COLO829 (cell line): ENCODE measurements at regions not wholly inside any gene's neighbourhood (a gene's known extent, or its start where the extent isn't known, plus 50 kb on each side); places are given as distances from the start of the nearest gene placed in this dataset.
A peak's percentile ranks its signal among the peaks of the same experiment; 100 is the strongest.
"Not testable (repeated sequence)": the region's sequence is repeated elsewhere in the genome, so short reads cannot be mapped to it uniquely, and the experiment has no call there.

Source experiments
- DNase-seq: peaks from one replicate; pipeline ENCODE4 v3.0.0; 2012; ENCODE audit warnings: low spot score

GRCh38 chr4:118410138-118410537 lies 57.3 kb upstream of the PRSS12 start:
- DNase-seq, result no peak

GRCh38 chr4:118417325-118417724 lies 64.5 kb upstream of the PRSS12 start:
- DNase-seq, result no peak

- DNase-seq, result not testable (repeated sequence)
These were observed 65.0 kb upstream of the PRSS12 start for GRCh38 chr4:118417800-118418199.

DNA sequence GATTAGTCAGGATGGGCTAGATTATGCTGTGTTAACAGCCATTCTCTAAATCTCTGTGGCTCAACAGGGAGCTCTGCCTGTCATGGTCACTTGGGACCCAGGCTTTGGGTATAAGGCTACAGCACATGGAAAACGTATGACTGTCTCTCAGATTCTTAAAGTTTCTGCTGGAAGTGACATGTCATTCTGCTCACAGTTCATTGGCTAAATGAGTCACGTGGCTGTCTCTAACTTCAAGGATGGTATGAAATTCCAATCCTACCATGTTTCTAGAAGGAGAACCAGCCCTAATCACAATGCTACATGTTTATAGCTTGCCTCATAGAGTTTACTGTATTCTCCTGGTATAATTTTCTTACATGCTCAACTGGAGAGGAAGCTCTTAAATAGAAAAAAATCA lies 65.6 kb upstream of the PRSS12 start:
- not testable (repeated sequence) for DNase-seq

- not testable (repeated sequence) for DNase-seq
These were observed 66.8 kb upstream of the PRSS12 start for GRCh38 chr4:118419626-118420025.

GRCh38 chr4:118424062-118424461 lies 71.3 kb upstream of the PRSS12 start:
- DNase-seq, result not testable (repeated sequence)

GRCh38 chr4:118428881-118429280 lies 76.1 kb upstream of the PRSS12 start:
- not testable (repeated sequence) for DNase-seq

- not testable (repeated sequence) for DNase-seq
These were observed 79.6 kb upstream of the PRSS12 start for GRCh38 chr4:118432359-118432758.

DNA sequence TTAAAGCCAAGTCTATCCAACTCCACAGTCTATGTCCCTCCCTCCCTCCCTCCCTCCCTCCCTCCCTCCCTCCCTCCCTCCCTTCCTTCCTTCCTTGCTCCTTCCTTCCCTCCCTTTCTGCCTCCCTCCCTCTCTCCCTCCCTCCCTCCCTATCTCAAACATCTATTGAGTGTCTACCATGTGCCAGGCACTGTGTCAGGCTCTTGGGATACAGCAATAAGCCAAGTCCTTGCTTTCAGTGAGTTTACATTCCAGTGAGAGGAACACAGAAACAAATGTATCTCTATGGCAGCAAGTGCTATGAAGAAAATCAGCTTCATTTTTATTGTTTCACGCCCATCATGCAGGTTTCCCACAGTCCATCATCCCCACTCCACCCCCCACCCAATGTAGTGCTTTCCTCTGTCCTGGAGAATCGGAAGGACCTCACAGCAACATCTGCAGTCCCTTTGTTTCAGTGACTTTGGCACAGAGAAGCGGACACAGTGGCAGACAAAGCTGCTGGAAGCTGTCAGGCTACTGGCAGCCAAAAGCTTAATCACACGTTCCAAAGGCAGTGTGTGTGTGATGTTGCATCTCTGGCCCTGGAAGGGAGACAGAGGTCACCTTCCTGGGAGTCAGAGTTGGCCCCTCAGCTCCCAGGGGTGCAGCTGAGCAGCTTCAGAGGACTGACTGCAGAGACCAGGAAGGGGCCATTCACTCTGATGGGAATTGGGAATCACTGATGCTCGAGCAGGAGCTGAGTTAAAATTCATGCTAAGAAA lies 81.0 kb upstream of the PRSS12 start:
- DNase-seq, result not testable (repeated sequence)

DNA sequence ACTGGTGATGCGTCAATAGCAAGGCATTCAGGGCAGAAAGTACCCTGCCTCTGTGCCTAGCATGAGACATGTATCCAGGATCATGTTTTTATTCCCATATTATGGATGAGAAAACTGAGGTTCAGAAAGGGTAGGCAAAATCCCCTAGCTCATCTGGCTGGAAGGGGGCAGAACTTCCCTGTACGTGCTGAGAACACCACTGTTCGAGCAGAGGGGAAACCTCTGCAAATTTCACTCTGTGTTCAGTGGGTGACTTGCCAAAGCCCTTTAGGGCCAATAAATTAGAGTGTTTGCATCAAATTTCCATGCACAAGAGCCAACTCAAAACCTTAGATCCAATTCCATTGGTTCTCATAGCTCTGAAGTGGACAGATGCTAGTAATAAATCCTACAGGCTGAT lies 82.6 kb upstream of the PRSS12 start:
- DNase-seq, result not testable (repeated sequence)

GRCh38 chr4:118442115-118442837 lies 89.5 kb upstream of the PRSS12 start:
- DNase-seq, result not testable (repeated sequence)

GRCh38 chr4:118447397-118447796 lies 94.6 kb upstream of the PRSS12 start:
- DNase-seq, result not testable (repeated sequence)

- not testable (repeated sequence) for DNase-seq
These were observed 102.1 kb upstream of the PRSS12 start for GRCh38 chr4:118454857-118455256.

DNA sequence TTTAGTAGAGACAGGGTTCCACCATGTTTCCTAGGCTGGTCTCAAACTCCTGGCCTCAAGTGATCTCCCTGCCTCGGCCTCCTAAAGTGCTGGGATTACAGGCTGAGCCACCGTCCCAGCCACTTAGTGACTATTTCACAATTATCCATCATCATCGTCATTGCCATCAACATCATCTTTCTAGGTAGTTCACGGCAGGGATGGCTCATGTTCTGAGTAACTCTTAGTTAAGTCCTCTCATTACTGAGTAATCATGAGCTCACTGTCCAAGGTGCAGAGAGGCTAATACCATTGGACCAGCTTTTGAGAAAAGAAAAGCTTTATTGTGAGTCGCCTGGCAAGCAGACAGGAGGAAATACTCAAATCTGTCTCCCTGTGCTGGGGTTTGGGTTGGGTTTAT lies 108.6 kb upstream of the PRSS12 start:
- DNase-seq, result not testable (repeated sequence)

GRCh38 chr4:118465831-118466230 lies 113.0 kb upstream of the PRSS12 start:
- DNase-seq, result not testable (repeated sequence)

GRCh38 chr4:118474001-118474626 lies 121.3 kb upstream of the PRSS12 start:
- peak; percentile 23 for DNase-seq

DNA sequence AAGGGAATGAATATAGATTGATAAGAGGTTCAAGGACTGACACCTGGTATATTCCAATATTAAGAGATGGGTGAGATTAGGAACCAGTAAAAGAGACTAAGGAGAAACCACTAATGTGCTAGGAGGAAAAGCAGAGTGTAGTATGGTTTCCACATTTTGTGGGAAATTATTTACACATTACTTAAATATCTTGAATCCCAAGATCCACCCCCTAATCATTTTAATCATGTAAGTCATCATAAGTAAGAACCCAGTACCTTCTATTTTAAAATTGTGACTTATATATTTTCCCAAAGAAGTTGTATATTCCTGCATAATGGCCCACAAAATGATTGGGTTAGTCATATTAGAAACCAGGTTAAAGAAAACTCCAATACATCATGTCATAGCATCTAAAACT lies 122.0 kb upstream of the PRSS12 start:
- not testable (repeated sequence) for DNase-seq

GRCh38 chr4:118475901-118476300 lies 123.1 kb upstream of the PRSS12 start:
- not testable (repeated sequence) for DNase-seq

GRCh38 chr4:118477826-118478225 lies 125.0 kb upstream of the PRSS12 start:
- DNase-seq, result peak; percentile 35

- DNase-seq, result not testable (repeated sequence)
These were observed 133.1 kb upstream of the PRSS12 start for GRCh38 chr4:118485801-118486314.

DNA sequence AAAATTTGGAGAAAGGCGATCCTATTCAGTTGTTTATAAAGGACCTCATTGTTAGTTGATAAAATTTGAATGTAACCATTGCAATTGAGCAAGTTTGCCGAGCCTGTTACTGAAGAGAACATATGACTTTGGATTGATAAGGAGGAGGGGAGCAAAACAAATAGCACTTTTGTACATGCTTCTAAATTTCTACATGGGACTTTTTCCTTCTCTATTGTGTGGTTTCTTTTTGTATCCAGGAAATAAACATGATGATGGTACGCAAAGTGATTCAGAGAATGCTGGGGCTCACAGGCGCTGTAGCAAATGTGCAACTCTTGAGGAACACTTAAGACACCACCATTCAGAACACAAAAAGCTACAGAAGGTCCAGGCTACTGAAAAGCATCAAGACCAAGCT lies 140.2 kb upstream of the PRSS12 start:
- DNase-seq, result peak; percentile 40

DNA sequence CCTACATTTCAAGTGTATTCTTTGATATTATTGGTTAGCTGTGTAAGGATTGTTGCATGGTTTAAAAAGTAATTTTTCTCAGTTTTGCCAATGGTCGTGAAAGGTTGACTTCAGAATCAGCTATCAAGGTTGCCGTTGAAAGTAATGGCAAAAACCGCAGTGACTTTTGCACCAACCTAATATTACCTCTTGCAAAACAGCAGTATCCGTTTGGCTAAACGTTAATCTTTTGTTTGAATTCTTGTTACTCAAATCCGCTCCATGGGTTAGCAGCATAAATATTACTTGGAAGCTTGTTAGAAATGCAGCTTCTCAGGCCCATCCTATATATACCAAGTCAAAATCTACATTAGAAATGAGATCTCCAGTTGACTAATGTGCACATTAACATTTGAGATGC lies 141.6 kb upstream of the PRSS12 start:
- not testable (repeated sequence) for DNase-seq

DNA sequence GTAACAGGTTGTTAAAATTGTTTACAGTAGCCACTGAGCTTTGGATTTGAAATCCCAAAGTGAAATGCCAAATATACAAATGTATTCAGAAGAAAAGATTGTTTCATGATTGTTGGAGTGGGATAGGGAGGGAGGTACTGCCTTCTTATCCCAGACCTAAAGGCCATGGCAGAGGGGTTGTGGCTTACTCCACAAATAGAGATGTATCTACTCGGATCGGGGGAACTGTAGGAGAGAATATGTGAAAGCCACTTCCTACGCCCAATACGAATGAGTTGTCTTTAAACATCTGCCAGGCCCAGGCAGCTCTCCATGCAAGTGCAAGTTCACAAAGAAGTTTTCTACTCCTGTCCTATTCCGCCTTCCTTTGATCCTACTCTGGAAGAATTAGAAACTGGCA lies 150.2 kb upstream of the PRSS12 start:
- not testable (repeated sequence) for DNase-seq
